Endothelial cell of umbilical vein (primary cell): ENCODE measurements at regions not wholly inside any gene's neighbourhood (a gene's known extent, or its start where the extent isn't known, plus 50 kb on each side); places are given as distances from the start of the nearest gene placed in this dataset.

Experiments used
- JUN ChIP-seq: IDR thresholded peaks from 2 replicates; pipeline ENCODE4 v1.6.1; 2011; ENCODE audit warnings: borderline replicate concordance, low read depth; ENCODE audit not compliant: insufficient read length, insufficient read depth
- POLR2A ChIP-seq: IDR thresholded peaks from 2 replicates; pipeline ENCODE4 v1.6.1; 2012; ENCODE audit warnings: low read depth, mild to moderate bottlenecking, control low read depth, low read length
- POLR2AphosphoS5 ChIP-seq: IDR thresholded peaks from 2 replicates; pipeline ENCODE4 v1.6.1; 2012; ENCODE audit warnings: low read depth, mild to moderate bottlenecking, control low read depth, low read length, moderate library complexity; ENCODE audit not compliant: insufficient read depth
- TF ChIP-seq, protein P1 (sequence below), 2 donors: IDR thresholded peaks; 1 replicate in 1 of 2; 2 replicates in 1 of 2; pipeline ENCODE4 v1.5.1; 2011; ENCODE audit warnings: low read length in 2 of 2, mild to moderate bottlenecking in 2 of 2, moderate library complexity in 2 of 2, control low read depth in 1 of 2, inconsistent platforms in 1 of 2, low read depth in 1 of 2; ENCODE audit not compliant: insufficient read depth in 1 of 2; ENCODE audit errors: extremely low read depth in 1 of 2

DNA sequence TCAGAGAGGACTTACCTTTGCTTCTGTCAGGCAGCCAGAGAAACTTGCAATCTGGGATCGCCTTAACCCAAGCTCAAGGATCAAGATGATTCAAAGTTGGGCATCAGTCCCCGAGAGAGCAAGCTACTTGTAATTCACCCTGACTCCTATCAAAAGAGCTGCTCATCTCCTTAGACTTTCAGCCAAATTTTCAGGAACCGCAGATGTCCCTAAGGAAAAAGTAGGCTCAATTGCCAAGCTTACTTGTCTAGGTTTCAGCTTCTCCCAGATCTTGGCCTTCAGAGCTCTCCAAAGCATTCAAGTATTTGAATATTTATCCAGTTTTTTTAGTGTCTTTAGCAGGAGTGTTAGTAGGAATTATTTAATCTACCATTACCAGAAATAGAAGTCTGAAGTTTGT, 434.1 kb upstream of the MMS22L start:
- TF ChIP-seq POLR2A (no peak), POLR2AphosphoS5 (no peak), JUN (no peak)
- TF ChIP-seq, protein P1, sequence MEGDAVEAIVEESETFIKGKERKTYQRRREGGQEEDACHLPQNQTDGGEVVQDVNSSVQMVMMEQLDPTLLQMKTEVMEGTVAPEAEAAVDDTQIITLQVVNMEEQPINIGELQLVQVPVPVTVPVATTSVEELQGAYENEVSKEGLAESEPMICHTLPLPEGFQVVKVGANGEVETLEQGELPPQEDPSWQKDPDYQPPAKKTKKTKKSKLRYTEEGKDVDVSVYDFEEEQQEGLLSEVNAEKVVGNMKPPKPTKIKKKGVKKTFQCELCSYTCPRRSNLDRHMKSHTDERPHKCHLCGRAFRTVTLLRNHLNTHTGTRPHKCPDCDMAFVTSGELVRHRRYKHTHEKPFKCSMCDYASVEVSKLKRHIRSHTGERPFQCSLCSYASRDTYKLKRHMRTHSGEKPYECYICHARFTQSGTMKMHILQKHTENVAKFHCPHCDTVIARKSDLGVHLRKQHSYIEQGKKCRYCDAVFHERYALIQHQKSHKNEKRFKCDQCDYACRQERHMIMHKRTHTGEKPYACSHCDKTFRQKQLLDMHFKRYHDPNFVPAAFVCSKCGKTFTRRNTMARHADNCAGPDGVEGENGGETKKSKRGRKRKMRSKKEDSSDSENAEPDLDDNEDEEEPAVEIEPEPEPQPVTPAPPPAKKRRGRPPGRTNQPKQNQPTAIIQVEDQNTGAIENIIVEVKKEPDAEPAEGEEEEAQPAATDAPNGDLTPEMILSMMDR (IDR thresholded peaks at IDR 0.05; ENCODE audit: extremely low read depth in 1 of 2, insufficient read depth in 1 of 2, low read depth in 1 of 2, low read length in 2 of 2): no peak
